Peyer's patch (tissue), 4 donors: ENCODE measurements at regions not wholly inside any gene's neighbourhood (a gene's known extent, or its start where the extent isn't known, plus 50 kb on each side); places are given as distances from the start of the nearest gene placed in this dataset.

Experiments
- DNase-seq, 3 donors: peaks; one replicate each; pipeline ENCODE4 v3.0.0-alpha.2; 2017 to 2019
- H3K27ac ChIP-seq, 4 donors: fragments of 200-600 bp; sonication (generic); one replicate each; pipeline ENCODE4 v1.5.1; 2016 to 2019
- H3K27me3 ChIP-seq, 2 donors: fragments of 200-600 bp; sonication (generic); one replicate each; pipeline ENCODE4 v1.5.1; 2019
- H3K36me3 ChIP-seq, 3 donors: fragments of 200-600 bp; sonication (generic); one replicate each; pipeline ENCODE4 v1.5.1; 2016 to 2019
- H3K4me1 ChIP-seq, 4 donors: fragments of 200-600 bp; sonication (generic); one replicate each; pipeline ENCODE4 v1.5.1; 2016 to 2019
- H3K4me3 ChIP-seq, 4 donors: fragments of 200-600 bp; sonication (generic); 1 replicate in 3 of 4; 2 replicates in 1 of 4; pipeline ENCODE4 v1.5.1; 2016 to 2019; ENCODE audit warnings: mild to moderate bottlenecking in 1 of 4
- H3K9me3 ChIP-seq, 4 donors: fragments of 200-600 bp; sonication (generic); one replicate each; pipeline ENCODE4 v1.5.1; 2016 to 2019; ENCODE audit warnings: mild to moderate bottlenecking in 1 of 4
- POLR2A ChIP-seq, 2 donors: fragments of 450-650 bp; IDR thresholded peaks; one replicate each; pipeline ENCODE4 v1.5.1; 2017; ENCODE audit warnings: antibody characterized with exemption in 2 of 2, mild to moderate bottlenecking in 2 of 2, moderate library complexity in 2 of 2
- TF ChIP-seq, protein P1 (sequence below), 6 experiments: fragments of 450-650 bp in 4 of 6; fragments of 200-600 bp in 2 of 6; sonication (generic) in 1 of 6; IDR thresholded peaks; one replicate each; pipeline ENCODE4 v1.5.1; 2017 to 2019; ENCODE audit warnings: antibody characterized with exemption in 6 of 6, mild to moderate bottlenecking in 3 of 6, moderate library complexity in 1 of 6

DNA sequence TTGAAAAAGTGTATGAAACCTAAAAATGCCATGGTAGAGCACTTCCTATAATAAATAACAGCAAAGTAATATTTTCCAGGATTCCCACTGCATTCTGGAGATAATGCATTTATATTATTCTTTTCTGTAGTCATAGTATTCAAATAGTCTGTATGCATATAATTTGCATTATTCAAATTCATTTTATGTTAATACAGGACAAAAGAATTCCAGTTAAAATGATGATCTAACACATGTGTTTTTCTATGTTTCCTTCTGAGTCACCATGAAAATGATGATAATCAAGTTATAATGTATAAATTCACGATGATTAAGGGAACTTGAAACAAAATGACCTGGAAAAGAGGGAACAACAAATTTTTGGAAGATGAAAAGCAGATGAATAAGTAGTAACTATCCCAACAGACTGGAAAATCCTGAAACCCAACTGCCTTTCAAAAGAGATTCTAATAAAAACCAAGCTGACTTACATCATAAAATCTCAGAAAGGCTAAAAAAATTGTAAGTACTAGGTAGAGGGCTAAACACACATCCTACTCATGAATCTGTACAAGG is 358.6 kb upstream of the PAPPA start:
- TF ChIP-seq, protein P1, sequence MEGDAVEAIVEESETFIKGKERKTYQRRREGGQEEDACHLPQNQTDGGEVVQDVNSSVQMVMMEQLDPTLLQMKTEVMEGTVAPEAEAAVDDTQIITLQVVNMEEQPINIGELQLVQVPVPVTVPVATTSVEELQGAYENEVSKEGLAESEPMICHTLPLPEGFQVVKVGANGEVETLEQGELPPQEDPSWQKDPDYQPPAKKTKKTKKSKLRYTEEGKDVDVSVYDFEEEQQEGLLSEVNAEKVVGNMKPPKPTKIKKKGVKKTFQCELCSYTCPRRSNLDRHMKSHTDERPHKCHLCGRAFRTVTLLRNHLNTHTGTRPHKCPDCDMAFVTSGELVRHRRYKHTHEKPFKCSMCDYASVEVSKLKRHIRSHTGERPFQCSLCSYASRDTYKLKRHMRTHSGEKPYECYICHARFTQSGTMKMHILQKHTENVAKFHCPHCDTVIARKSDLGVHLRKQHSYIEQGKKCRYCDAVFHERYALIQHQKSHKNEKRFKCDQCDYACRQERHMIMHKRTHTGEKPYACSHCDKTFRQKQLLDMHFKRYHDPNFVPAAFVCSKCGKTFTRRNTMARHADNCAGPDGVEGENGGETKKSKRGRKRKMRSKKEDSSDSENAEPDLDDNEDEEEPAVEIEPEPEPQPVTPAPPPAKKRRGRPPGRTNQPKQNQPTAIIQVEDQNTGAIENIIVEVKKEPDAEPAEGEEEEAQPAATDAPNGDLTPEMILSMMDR (IDR thresholded peaks at IDR 0.05): no peak
- TF ChIP-seq POLR2A (IDR thresholded peaks at IDR 0.05): no peak
- Histone ChIP-seq H3K4me1 (no peaks in the 10 kb centered on the region), H3K36me3 (no peaks in the 10 kb centered on the region), H3K4me3 (no peak overlapping the region), H3K9me3 (no peaks in the 10 kb centered on the region), H3K27ac (no peak overlapping the region), H3K27me3 (no peaks in the 10 kb centered on the region)
- DNase-seq: no peak

DNA sequence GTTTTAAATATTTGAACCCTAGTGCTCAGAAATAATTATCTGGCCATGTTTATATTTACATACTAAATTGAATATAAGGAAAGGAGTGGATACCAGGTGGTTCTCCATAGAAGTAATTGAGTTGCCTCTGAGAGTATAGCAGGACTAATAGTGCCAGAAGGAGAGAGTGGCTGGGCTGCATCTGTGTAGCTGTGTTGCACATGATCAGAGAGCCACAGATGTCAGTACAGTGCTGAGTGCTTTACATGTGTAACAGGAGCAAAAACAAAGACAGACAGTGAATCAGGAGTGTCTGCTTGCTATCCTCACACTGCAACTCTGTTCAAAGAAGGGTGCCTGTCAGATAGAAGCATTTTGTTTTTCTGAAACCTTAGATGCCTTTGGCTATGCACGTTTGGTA is 353.9 kb upstream of the PAPPA start:
- Histone ChIP-seq H3K9me3 (no peaks in the 10 kb centered on the region), H3K27ac (no peak overlapping the region), H3K36me3 (no peaks in the 10 kb centered on the region), H3K4me3 (no peak overlapping the region), H3K27me3 (no peaks in the 10 kb centered on the region), H3K4me1 (no peaks in the 10 kb centered on the region)
- no peak for DNase-seq
- no peak for TF ChIP-seq POLR2A (IDR thresholded peaks at IDR 0.05)
- TF ChIP-seq, protein P1 (IDR thresholded peaks at IDR 0.05): no peak

DNA sequence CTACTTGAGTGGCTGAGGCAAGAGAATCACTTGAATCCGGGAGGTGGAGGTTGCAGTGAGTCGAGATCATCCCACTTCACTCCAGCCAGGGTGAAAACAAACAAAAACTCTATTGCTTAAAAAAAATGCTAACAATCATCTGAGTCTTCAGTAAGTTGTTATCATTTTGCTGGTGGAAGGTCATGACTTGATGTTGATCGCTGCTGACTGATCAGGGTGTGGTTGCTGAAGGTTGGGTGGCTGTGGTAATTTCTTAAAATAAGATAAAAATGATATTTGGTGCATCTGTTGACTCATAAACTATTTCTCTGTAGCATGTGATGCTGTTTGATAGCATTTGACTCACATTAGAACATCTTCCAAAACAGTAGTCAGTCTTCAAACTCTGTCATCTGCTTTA is 349.4 kb upstream of the PAPPA start:
- no peak overlapping the region for H3K4me3 ChIP-seq
- no peaks in the 10 kb centered on the region for H3K9me3 ChIP-seq
- H3K4me1 ChIP-seq: no peaks in the 10 kb centered on the region

DNA sequence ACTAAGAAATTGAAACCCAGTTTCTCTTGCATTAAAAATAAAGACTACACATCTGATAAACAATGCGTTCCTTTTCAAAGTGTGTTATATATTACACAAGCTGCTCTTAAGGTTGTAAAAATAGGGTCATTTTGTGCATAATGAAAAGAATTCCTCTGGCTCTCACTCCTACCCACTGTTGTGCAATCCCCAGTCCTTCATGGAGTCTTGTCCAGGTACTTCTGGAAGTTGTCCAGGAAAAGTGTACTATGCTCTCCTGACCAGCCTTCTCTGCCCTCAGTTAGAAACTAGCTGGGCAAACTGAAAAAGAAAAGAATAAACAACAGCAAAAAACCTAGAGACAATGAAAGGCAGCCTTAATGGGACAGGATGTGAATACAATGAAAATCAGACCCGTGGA is 345.5 kb upstream of the PAPPA start:
- DNase-seq: no peak
- Histone ChIP-seq H3K27me3 (no peaks in the 10 kb centered on the region), H3K4me1 (no peaks in the 10 kb centered on the region), H3K36me3 (no peaks in the 10 kb centered on the region), H3K9me3 (no peaks in the 10 kb centered on the region), H3K4me3 (no peak overlapping the region), H3K27ac (no peak overlapping the region)
- TF ChIP-seq, protein P1 (IDR thresholded peaks at IDR 0.05): no peak
- TF ChIP-seq POLR2A (IDR thresholded peaks at IDR 0.05): no peak

More for the DNA sequence above, 349.4 kb upstream of the PAPPA start:
- no peak for TF ChIP-seq POLR2A (IDR thresholded peaks at IDR 0.05)
- TF ChIP-seq, protein P1 (IDR thresholded peaks at IDR 0.05): no peak
- no peak for DNase-seq
- no peaks in the 10 kb centered on the region for H3K27me3 ChIP-seq
- H3K27ac ChIP-seq: no peak overlapping the region
- H3K36me3 ChIP-seq: no peaks in the 10 kb centered on the region

DNA sequence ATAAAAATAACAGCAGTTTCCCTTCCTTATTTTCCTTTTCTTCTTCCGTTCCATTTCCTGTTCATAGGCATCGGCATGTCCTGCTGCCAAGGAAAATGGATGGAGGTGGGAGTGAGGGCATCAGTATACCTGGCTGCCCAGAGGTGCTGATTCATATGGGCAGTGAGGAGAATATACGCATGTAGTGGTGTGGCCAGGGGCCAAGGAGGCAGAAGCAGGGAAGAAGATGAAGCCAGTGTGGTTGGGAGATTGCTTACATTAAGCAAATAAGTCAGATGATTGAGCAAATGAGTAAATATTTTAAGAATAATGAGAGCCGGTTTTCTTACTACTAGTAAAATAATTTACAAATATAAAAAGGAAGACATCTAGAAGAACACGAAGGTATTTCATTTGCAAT is 344.9 kb upstream of the PAPPA start:
- Histone ChIP-seq H3K4me1 (no peaks in the 10 kb centered on the region), H3K36me3 (no peaks in the 10 kb centered on the region), H3K9me3 (no peaks in the 10 kb centered on the region), H3K4me3 (no peak overlapping the region), H3K27me3 (no peaks in the 10 kb centered on the region), H3K27ac (no peak overlapping the region)
- TF ChIP-seq, protein P1 (IDR thresholded peaks at IDR 0.05): no peak
- no peak for TF ChIP-seq POLR2A (IDR thresholded peaks at IDR 0.05)
- DNase-seq: no peak

DNA sequence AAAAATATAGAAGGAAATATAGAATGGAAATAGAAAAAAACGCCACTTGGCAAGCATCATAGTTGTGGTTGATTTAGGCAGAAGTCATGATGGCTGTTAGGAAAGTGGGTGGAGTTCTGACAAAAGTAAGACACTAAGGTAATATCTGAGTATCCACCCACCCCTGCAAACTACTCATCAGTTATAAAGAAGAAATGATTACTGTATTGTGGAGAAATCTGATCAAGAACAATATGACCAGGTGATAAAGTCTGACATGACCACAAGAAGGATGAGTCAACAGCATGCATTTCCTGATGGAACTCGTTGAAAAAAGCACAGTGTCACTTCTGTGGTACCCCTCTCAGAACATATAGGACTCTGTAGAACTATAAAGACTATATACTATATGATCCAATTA is 343.4 kb upstream of the PAPPA start:
- Histone ChIP-seq H3K27me3 (no peaks in the 10 kb centered on the region), H3K9me3 (no peaks in the 10 kb centered on the region), H3K4me1 (no peaks in the 10 kb centered on the region), H3K27ac (no peak overlapping the region), H3K36me3 (no peaks in the 10 kb centered on the region), H3K4me3 (no peak overlapping the region)
- DNase-seq: no peak
- TF ChIP-seq, protein P1 (IDR thresholded peaks at IDR 0.05): no peak
- TF ChIP-seq POLR2A (IDR thresholded peaks at IDR 0.05): no peak
